Trophoblast cell (in vitro differentiated cells and primary cell): ENCODE measurements at regions not wholly inside any gene's neighbourhood (a gene's known extent, or its start where the extent isn't known, plus 50 kb on each side); places are given as distances from the start of the nearest gene placed in this dataset.
"Not testable (repeated sequence)": the region's sequence is repeated elsewhere in the genome, so short reads cannot be mapped to it uniquely, and the experiment has no call there.

Experiments
- DNase-seq, 2 donors: peaks; one replicate each; pipeline ENCODE4 v3.0.0-alpha.2; 2016
- H2AFZ ChIP-seq: 2 replicates; pipeline ENCODE4 v1.6.1; 2013; ENCODE audit warnings: low read length, moderate library complexity, mild to moderate bottlenecking; ENCODE audit not compliant: insufficient read depth, poor library complexity
- H2AK5ac ChIP-seq: 2 replicates; pipeline ENCODE4 v1.6.1; 2013; ENCODE audit warnings: mild to moderate bottlenecking, low read length
- H2BK120ac ChIP-seq: 2 replicates; pipeline ENCODE4 v1.6.1; 2013; ENCODE audit warnings: low read length, mild to moderate bottlenecking, moderate library complexity; ENCODE audit not compliant: insufficient read depth, poor library complexity
- H2BK12ac ChIP-seq: 2 replicates; pipeline ENCODE4 v1.6.1; 2013; ENCODE audit warnings: mild to moderate bottlenecking, low read length, moderate library complexity
- H2BK5ac ChIP-seq: 2 replicates; pipeline ENCODE4 v1.6.1; 2013; ENCODE audit warnings: low read length, low read depth, moderate library complexity, mild to moderate bottlenecking; ENCODE audit not compliant: poor library complexity
- H3K14ac ChIP-seq: 2 replicates; pipeline ENCODE4 v1.6.1; 2013; ENCODE audit warnings: mild to moderate bottlenecking, low read length
- H3K18ac ChIP-seq: 2 replicates; pipeline ENCODE4 v1.6.1; 2013; ENCODE audit warnings: mild to moderate bottlenecking, low read length
- H3K23ac ChIP-seq: 2 replicates; pipeline ENCODE4 v1.6.1; 2013; ENCODE audit warnings: low read length
- H3K27ac ChIP-seq: 2 replicates; pipeline ENCODE4 v1.5.1; 2013; ENCODE audit warnings: low read depth, mild to moderate bottlenecking, inconsistent platforms, low read length, moderate library complexity
- H3K27me3 ChIP-seq: 2 replicates; pipeline ENCODE4 v1.6.1; 2013; ENCODE audit warnings: inconsistent platforms, mild to moderate bottlenecking, low read length, moderate library complexity; ENCODE audit not compliant: insufficient read depth
- H3K36me3 ChIP-seq, 2 experiments: 1 replicate in 1 of 2; 2 replicates in 1 of 2; pipeline ENCODE4 v1.6.1; 2013; ENCODE audit warnings: low read length in 2 of 2, mild to moderate bottlenecking in 2 of 2, moderate library complexity in 1 of 2; ENCODE audit not compliant: insufficient read depth in 2 of 2, control insufficient read depth in 1 of 2
- H3K4ac ChIP-seq: 2 replicates; pipeline ENCODE4 v1.6.1; 2013; ENCODE audit warnings: low read depth, mild to moderate bottlenecking, low read length, moderate library complexity
- H3K4me1 ChIP-seq, 2 experiments: 1 replicate in 1 of 2; 2 replicates in 1 of 2; pipeline ENCODE4 v1.6.1; 2013; ENCODE audit warnings: low read length in 2 of 2, mild to moderate bottlenecking in 2 of 2, moderate library complexity in 1 of 2; ENCODE audit not compliant: insufficient read depth in 2 of 2, control insufficient read depth in 1 of 2
- H3K4me2 ChIP-seq: 2 replicates; pipeline ENCODE4 v1.6.1; 2013; ENCODE audit warnings: inconsistent platforms, mild to moderate bottlenecking, low read length, moderate library complexity
- H3K4me3 ChIP-seq: 2 replicates; pipeline ENCODE4 v1.5.1; 2013; ENCODE audit warnings: mild to moderate bottlenecking, low read depth, low read length, inconsistent platforms
- H3K79me1 ChIP-seq: one replicate; pipeline ENCODE4 v1.6.1; 2013; ENCODE audit warnings: low read length
- H3K79me2 ChIP-seq: 2 replicates; pipeline ENCODE4 v1.6.1; 2013; ENCODE audit warnings: low read length, mild to moderate bottlenecking; ENCODE audit not compliant: control insufficient read depth, insufficient read depth, poor library complexity
- H3K9ac ChIP-seq: 2 replicates; pipeline ENCODE4 v1.6.1; 2013; ENCODE audit warnings: mild to moderate bottlenecking, low read length
- H3K9me3 ChIP-seq: 2 replicates; pipeline ENCODE4 v1.6.1; 2013; ENCODE audit warnings: low read depth, mild to moderate bottlenecking, control low read depth, inconsistent platforms, low read length; ENCODE audit not compliant: insufficient read depth
- H4K12ac ChIP-seq: 2 replicates; pipeline ENCODE4 v1.6.1; 2013; ENCODE audit warnings: low read depth, mild to moderate bottlenecking, low read length, moderate library complexity
- H4K8ac ChIP-seq: 2 replicates; pipeline ENCODE4 v1.6.1; 2013; ENCODE audit warnings: low read depth, mild to moderate bottlenecking, low read length, moderate library complexity
- H4K91ac ChIP-seq: one replicate; pipeline ENCODE4 v1.6.1; 2013; ENCODE audit warnings: low read depth, mild to moderate bottlenecking, low read length, moderate library complexity
- WGBS: extraction: QIAGEN DNeasy Blood & Tissue Kit; methylation state at CpG from one replicate; pipeline ENCODE4 v1.1.7; 2013; ENCODE audit warnings: missing lambda C conversion rate; ENCODE audit not compliant: insufficient read length, insufficient coverage; ENCODE audit errors: extremely low coverage; 5-methylcytosine and 5-hydroxymethylcytosine counted together

GRCh38 chr18:4691836-4692235 is 236.7 kb upstream of the DLGAP1 start:
- Histone ChIP-seq H2AK5ac (no peak overlapping the region), H3K4me2 (no peak overlapping the region), H3K79me1 (no peaks in the 10 kb centered on the region), H3K23ac (no peak overlapping the region), H3K4ac (no peak overlapping the region), H3K36me3 (no peaks in the 10 kb centered on the region), H4K91ac (no peak overlapping the region), H4K8ac (no peak overlapping the region), H3K27ac (no peak overlapping the region), H3K18ac (no peak overlapping the region), H3K9ac (no peak overlapping the region), H3K4me3 (no peak overlapping the region), H3K4me1 (no peaks in the 10 kb centered on the region), H2BK12ac (no peak overlapping the region), H2BK120ac (no peak overlapping the region), H3K79me2 (no peaks in the 10 kb centered on the region), H4K12ac (no peak overlapping the region), H3K27me3 (no peaks in the 10 kb centered on the region), H3K14ac (no peak overlapping the region), H2AFZ (no peak overlapping the region), H2BK5ac (no peak overlapping the region), H3K9me3 (peaks cover 2% of the 10 kb centered on the region)
- no peak for DNase-seq
- WGBS: no CpG with 5 or more reads among the region's 17 CpGs

- no CpG with 5 or more reads among the region's 5 CpGs for WGBS
- H2AFZ ChIP-seq: not testable (repeated sequence)
Observed at GRCh38 chr18:4678685-4679084, 223.6 kb upstream of the DLGAP1 start.

GRCh38 chr18:4677006-4677405 is 221.9 kb upstream of the DLGAP1 start:
- Histone ChIP-seq H3K36me3 (no peaks in the 10 kb centered on the region), H4K8ac (no peak overlapping the region), H3K9ac (peak overlapping the region; percentile 76), H3K4me1 (no peaks in the 10 kb centered on the region), H3K4me3 (no peak overlapping the region), H3K79me1 (no peaks in the 10 kb centered on the region), H2AK5ac (no peak overlapping the region), H2BK120ac (no peak overlapping the region), H2BK12ac (no peak overlapping the region), H3K23ac (no peak overlapping the region), H3K27me3 (no peaks in the 10 kb centered on the region), H3K14ac (no peak overlapping the region), H2AFZ (no peak overlapping the region), H4K12ac (no peak overlapping the region), H3K18ac (no peak overlapping the region), H3K27ac (no peak overlapping the region), H4K91ac (no peak overlapping the region), H3K4me2 (no peak overlapping the region), H2BK5ac (no peak overlapping the region), H3K79me2 (no peaks in the 10 kb centered on the region), H3K4ac (no peak overlapping the region), H3K9me3 (peaks cover 2% of the 10 kb centered on the region)
- DNase-seq: no peak
- no CpG with 5 or more reads among the region's 3 CpGs for WGBS

More at GRCh38 chr18:4678685-4679084, 223.6 kb upstream of the DLGAP1 start:
- not testable (repeated sequence) for DNase-seq, H3K27me3 ChIP-seq, H3K4me3 ChIP-seq, H3K18ac ChIP-seq, H3K23ac ChIP-seq, H2AK5ac ChIP-seq, H4K91ac ChIP-seq, H3K4me1 ChIP-seq, H3K4me2 ChIP-seq, H3K79me2 ChIP-seq, H2BK12ac ChIP-seq, H2BK5ac ChIP-seq, H3K9ac ChIP-seq, H3K79me1 ChIP-seq, H4K8ac ChIP-seq, H2BK120ac ChIP-seq, H4K12ac ChIP-seq, H3K4ac ChIP-seq, H3K14ac ChIP-seq, H3K9me3 ChIP-seq, H3K27ac ChIP-seq, H3K36me3 ChIP-seq

GRCh38 chr18:4672162-4672561 is 217.1 kb upstream of the DLGAP1 start:
- no peak for DNase-seq
- H3K79me2 ChIP-seq: no peaks in the 10 kb centered on the region

More at GRCh38 chr18:4672162-4672561, 217.1 kb upstream of the DLGAP1 start:
- Histone ChIP-seq H3K9ac (no peak overlapping the region), H4K91ac (no peak overlapping the region), H3K18ac (no peak overlapping the region), H3K27me3 (no peaks in the 10 kb centered on the region), H3K4me3 (no peak overlapping the region), H3K23ac (no peak overlapping the region), H3K9me3 (no peaks in the 10 kb centered on the region), H2AFZ (no peak overlapping the region), H3K14ac (no peak overlapping the region), H3K36me3 (no peaks in the 10 kb centered on the region), H2BK12ac (no peak overlapping the region), H3K4ac (no peak overlapping the region), H3K27ac (no peak overlapping the region), H2BK5ac (no peak overlapping the region), H2BK120ac (no peak overlapping the region), H2AK5ac (no peak overlapping the region), H4K12ac (no peak overlapping the region), H3K4me1 (no peaks in the 10 kb centered on the region), H3K79me1 (no peaks in the 10 kb centered on the region), H3K4me2 (no peak overlapping the region), H4K8ac (no peak overlapping the region)
- WGBS: no CpG with 5 or more reads among the region's 6 CpGs
